GM12892 (cell line): ENCODE measurements at regions not wholly inside any gene's neighbourhood (a gene's known extent, or its start where the extent isn't known, plus 50 kb on each side); places are given as distances from the start of the nearest gene placed in this dataset.

Experiments used
- POLR2A ChIP-seq: IDR thresholded peaks from 2 replicates; pipeline ENCODE4 v1.6.1; 2011; ENCODE audit warnings: low read depth, low read length, control low read depth
- POLR2AphosphoS5 ChIP-seq: IDR thresholded peaks from 2 replicates; pipeline ENCODE4 v1.6.1; 2011; ENCODE audit warnings: low read depth, low read length, control low read depth
- TAF1 ChIP-seq: IDR thresholded peaks from 2 replicates; pipeline ENCODE4 v1.6.1; 2011; ENCODE audit warnings: low read depth, mild to moderate bottlenecking, control low read depth, low read length, borderline replicate concordance

- TF ChIP-seq POLR2A = no peak
- no peak for TF ChIP-seq TAF1
- no peak for TF ChIP-seq POLR2AphosphoS5
Observed at GRCh38 chr3:3237979-3238378, 58.5 kb upstream of the CRBN start.
